ENCODE measurements at regions not wholly inside any gene's neighbourhood (a gene's known extent, or its start where the extent isn't known, plus 50 kb on each side); places are given as distances from the start of the nearest gene placed in this dataset.

DNA sequence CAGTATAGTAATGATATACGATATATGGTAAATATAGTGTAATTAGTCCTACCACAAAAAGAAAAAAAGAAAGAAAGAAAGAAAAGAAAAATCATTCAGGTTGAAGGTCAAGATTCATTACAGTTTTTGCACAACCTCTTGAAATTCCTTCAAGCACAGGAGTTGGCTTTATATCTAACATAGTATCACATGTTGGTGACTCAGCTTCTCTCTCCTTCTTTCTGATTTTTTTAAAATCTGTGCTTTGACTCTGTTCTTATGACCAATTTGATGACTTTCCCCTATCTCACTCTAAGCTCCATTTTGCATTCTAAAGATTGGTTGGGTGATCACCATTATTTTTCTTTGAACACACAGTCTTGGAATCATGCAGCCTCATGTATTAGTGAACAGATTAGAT, 148.2 kb upstream of the COL11A1 start:
- Histone ChIP-seq H3K4me3 (no peak overlapping the region), H3K4me2 (no peak overlapping the region), H2AFZ (no peak overlapping the region), H3K79me2 (replicated peaks; ENCODE audit: insufficient read depth) (no peaks in the 10 kb centered on the region), H3K36me3 (ENCODE audit: insufficient read depth) (no peaks in the 10 kb centered on the region), H3K4me1 (ENCODE audit: insufficient read depth) (no peaks in the 10 kb centered on the region), H3K27ac (ENCODE audit: low read depth) (no peak overlapping the region), H3K27me3 (ENCODE audit: insufficient read depth) (no peaks in the 10 kb centered on the region), H3K9me2 (ENCODE audit: insufficient read depth) (no peaks in the 10 kb centered on the region; the same call in 1 of the 2 replicates), H3F3A (replicated peaks; ENCODE audit: low read depth) (no peaks in the 10 kb centered on the region), H4K20me1 (replicated peaks; ENCODE audit: insufficient read depth) (no peaks in the 10 kb centered on the region)
- no peaks in the 10 kb centered on the region for H3K27me3 Mint-ChIP-seq (ENCODE audit: insufficient read depth, low read depth, poor library complexity)
- no peak overlapping the region for H3K4me3 Mint-ChIP-seq
- H3K27ac Mint-ChIP-seq, result peak overlapping the region; percentile 39; the same call in 1 of the 2 replicates
- no peaks in the 10 kb centered on the region for H3K4me1 Mint-ChIP-seq
- H3K9me3 Mint-ChIP-seq, result peaks cover 3% of the 10 kb centered on the region; the same call in 1 of the 3 replicates
- ATAC-seq (no peak), DNase-seq (ENCODE audit: low spot score) (no peak)
- peaks cover 4% of the 10 kb centered on the region; the same call in 2 of the 3 replicates for H3K36me3 Mint-ChIP-seq (ENCODE audit: low read depth)
- no peak for TF ChIP-seq ZNF462 (CRISPR knock-in tag; IDR thresholded peaks at IDR 0.05)
- TF ChIP-seq ZNF114 (CRISPR knock-in tag; IDR thresholded peaks at IDR 0.05), result no peak
- TF ChIP-seq, protein P1, sequence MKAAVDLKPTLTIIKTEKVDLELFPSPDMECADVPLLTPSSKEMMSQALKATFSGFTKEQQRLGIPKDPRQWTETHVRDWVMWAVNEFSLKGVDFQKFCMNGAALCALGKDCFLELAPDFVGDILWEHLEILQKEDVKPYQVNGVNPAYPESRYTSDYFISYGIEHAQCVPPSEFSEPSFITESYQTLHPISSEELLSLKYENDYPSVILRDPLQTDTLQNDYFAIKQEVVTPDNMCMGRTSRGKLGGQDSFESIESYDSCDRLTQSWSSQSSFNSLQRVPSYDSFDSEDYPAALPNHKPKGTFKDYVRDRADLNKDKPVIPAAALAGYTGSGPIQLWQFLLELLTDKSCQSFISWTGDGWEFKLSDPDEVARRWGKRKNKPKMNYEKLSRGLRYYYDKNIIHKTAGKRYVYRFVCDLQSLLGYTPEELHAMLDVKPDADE (IDR thresholded peaks at IDR 0.05), result no peak
- no peak for TF ChIP-seq POLR2AphosphoS5 (IDR thresholded peaks at IDR 0.05; ENCODE audit: low read depth)
- TF ChIP-seq CTCF (conservative IDR thresholded peaks at IDR 0.05; ENCODE audit: low read depth in 2 of 2), result no peak
- TF ChIP-seq EZH2 (IDR thresholded peaks at IDR 0.05; ENCODE audit: low read depth, unreplicated experiment), result no peak
- TF ChIP-seq REST (IDR thresholded peaks at IDR 0.05; ENCODE audit: unreplicated experiment), result no peak
- TF ChIP-seq STAT1 (IDR thresholded peaks at IDR 0.05; ENCODE audit: unreplicated experiment), result no peak
- no peak for TF ChIP-seq EZH2phosphoT487 (IDR thresholded peaks at IDR 0.05; ENCODE audit: unreplicated experiment)
- no peak for TF ChIP-seq CREB1 (CRISPR knock-in tag; IDR thresholded peaks at IDR 0.05; ENCODE audit: low read depth)
- no peak for TF ChIP-seq JUNB (IDR thresholded peaks at IDR 0.05; ENCODE audit: unreplicated experiment)
- no peak for TF ChIP-seq NANOG (IDR thresholded peaks at IDR 0.05; ENCODE audit: borderline replicate concordance)
- TF ChIP-seq ZNF331 (CRISPR knock-in tag; IDR thresholded peaks at IDR 0.05; ENCODE audit: low read depth), result no peak
